MV-4-11 (cell line): ENCODE measurements at regions not wholly inside any gene's neighbourhood (a gene's known extent, or its start where the extent isn't known, plus 50 kb on each side); places are given as distances from the start of the nearest gene placed in this dataset.

Source experiments
- DNase-seq: peaks from one replicate; lab custom pipeline; 2025; lab: John Stamatoyannopoulos, UW

- no peak for DNase-seq
These were observed 63.0 kb upstream of the CLMN start for GRCh38 chr14:95382747-95383146.

- DNase-seq = no peak
These were observed 62.0 kb upstream of the CLMN start for GRCh38 chr14:95381726-95382125.

DNA sequence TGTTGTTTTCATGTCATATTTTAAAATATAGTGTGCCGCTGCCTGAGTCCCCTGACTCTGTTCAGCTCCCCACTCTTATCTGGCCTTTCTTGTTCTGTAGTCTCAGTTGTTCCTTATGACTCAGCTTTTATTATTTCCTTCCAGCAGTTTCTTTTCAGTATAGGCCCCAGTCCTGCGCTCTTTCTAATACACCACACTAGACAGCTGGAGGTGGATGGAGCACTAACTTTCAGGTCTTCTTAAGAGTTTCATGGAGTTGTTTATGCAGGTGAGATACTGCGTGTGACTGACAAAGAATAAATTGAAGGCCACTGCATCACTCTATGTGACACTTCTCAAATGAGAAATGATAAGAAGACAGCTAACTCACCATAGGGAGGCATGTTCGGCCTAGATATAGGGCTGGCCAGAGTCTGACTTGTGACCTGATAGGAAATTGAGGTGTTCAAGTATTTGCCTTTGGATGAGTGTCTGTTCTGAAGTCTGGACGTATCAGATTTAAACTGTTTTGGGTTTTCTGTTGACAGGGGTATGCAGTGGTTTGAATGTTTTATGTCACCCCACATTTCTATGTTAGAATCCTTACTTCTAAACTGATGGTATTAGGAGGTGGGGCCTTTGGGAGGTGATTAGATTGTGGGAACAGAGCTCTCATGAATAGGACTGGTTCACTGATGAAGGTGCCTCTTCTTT lies 60.8 kb upstream of the CLMN start:
- DNase-seq = no peak

GRCh38 chr14:95379634-95380033 lies 59.9 kb upstream of the CLMN start:
- no peak for DNase-seq

- no peak for DNase-seq
These were observed 55.9 kb upstream of the CLMN start for GRCh38 chr14:95375539-95376109.

GRCh38 chr14:95374239-95374997 lies 54.7 kb upstream of the CLMN start:
- DNase-seq = no peak

- no peak for DNase-seq
These were observed 50.4 kb upstream of the CLMN start for GRCh38 chr14:95370076-95370475.
